ENCODE measurements at regions not wholly inside any gene's neighbourhood (a gene's known extent, or its start where the extent isn't known, plus 50 kb on each side); places are given as distances from the start of the nearest gene placed in this dataset.

GRCh38 chr11:87539596-87539995 lies 501.9 kb downstream of the TMEM135 start:
- CTCF ChIA-PET: no interaction called here

More at GRCh38 chr11:87539596-87539995, 501.9 kb downstream of the TMEM135 start:
- H3K4me3 ChIP-seq (replicated peaks in 1 of 2; ENCODE audit: low read depth in 1 of 2, low read length in 2 of 2): no peak overlapping the region
- ChIA-PET POLR2A (no interaction called here), RAD21 (ENCODE audit: low non-redundant PET in 1 of 2, low total read pairs in 2 of 2, uncharacterized antibody in 2 of 2, unreplicated experiment in 2 of 2) (no interaction called here)
- H3K9me3 ChIP-seq (ENCODE audit: control insufficient read depth in 1 of 2, insufficient read depth in 1 of 2, low read depth in 1 of 2, low read length in 2 of 2): peaks cover 0 to 5% of the 10 kb centered on the region in 2 experiments; a peak in 1 of 4 replicates
- BruUV-seq (replicated peaks): no TSS peak
- H2AFZ ChIP-seq (ENCODE audit: low read depth, low read length, poor library complexity, severe bottlenecking): no peak overlapping the region
- no peak overlapping the region for H3K27ac ChIP-seq (ENCODE audit: low read depth, low read length)
- no peaks in the 10 kb centered on the region for H3K9me2 ChIP-seq (ENCODE audit: insufficient read depth)
- H3K79me2 ChIP-seq (ENCODE audit: insufficient read depth, low read length): no peaks in the 10 kb centered on the region
- intact Hi-C loops (cut with micrococcal nuclease): no loop called here
- no peaks in the 10 kb centered on the region for H3K4me1 ChIP-seq (ENCODE audit: control insufficient read depth in 1 of 2, insufficient read depth in 2 of 2, low read length in 2 of 2)
- no peak for ATAC-seq
- H3K9ac ChIP-seq (ENCODE audit: low read length): no peak overlapping the region
- H3K36me3 ChIP-seq (ENCODE audit: control insufficient read depth in 1 of 2, insufficient read depth in 2 of 2, low read length in 2 of 2): no peaks in the 10 kb centered on the region
- TF ChIP-seq SRF (IDR thresholded peaks at IDR 0.05; ENCODE audit: low read depth) (no peak), ATF3 (IDR thresholded peaks at IDR 0.05) (no peak), ELF1 (IDR thresholded peaks at IDR 0.05; ENCODE audit: borderline replicate concordance, low read depth) (no peak), YY1 (IDR thresholded peaks at IDR 0.05; ENCODE audit: extremely low read depth, insufficient replicate concordance, low read depth, low read length) (no peak), REST (IDR thresholded peaks at IDR 0.05; ENCODE audit: low read depth) (no peak), JUND (IDR thresholded peaks at IDR 0.05) (no peak), CEBPB (IDR thresholded peaks at IDR 0.05; ENCODE audit: low read depth) (no peak), SP1 (IDR thresholded peaks at IDR 0.05; ENCODE audit: low read depth) (no peak), EGR1 (IDR thresholded peaks at IDR 0.05; ENCODE audit: low read depth) (no peak), TCF7L2 (IDR thresholded peaks at IDR 0.05; ENCODE audit: borderline replicate concordance, extremely low read depth, insufficient read depth, insufficient read length) (no peak), SIN3A (IDR thresholded peaks at IDR 0.05; ENCODE audit: low read depth) (no peak), POLR2A (IDR thresholded peaks at IDR 0.05; ENCODE audit: borderline replicate concordance, extremely low read depth, insufficient read depth, insufficient read length) (no peak), ZNF274 (IDR thresholded peaks at IDR 0.05; ENCODE audit: low read depth, low read length) (no peak), EZH2phosphoT487 (IDR thresholded peaks at IDR 0.05; ENCODE audit: borderline replicate concordance) (no peak), ZFX (IDR thresholded peaks at IDR 0.05) (no peak), FOSL1 (IDR thresholded peaks at IDR 0.05; ENCODE audit: low read depth) (no peak), CBX3 (IDR thresholded peaks at IDR 0.05; ENCODE audit: low read depth) (no peak), ZBTB33 (IDR thresholded peaks at IDR 0.05; ENCODE audit: extremely low read depth, insufficient replicate concordance, low read length) (no peak)
- TF ChIP-seq, protein P1, sequence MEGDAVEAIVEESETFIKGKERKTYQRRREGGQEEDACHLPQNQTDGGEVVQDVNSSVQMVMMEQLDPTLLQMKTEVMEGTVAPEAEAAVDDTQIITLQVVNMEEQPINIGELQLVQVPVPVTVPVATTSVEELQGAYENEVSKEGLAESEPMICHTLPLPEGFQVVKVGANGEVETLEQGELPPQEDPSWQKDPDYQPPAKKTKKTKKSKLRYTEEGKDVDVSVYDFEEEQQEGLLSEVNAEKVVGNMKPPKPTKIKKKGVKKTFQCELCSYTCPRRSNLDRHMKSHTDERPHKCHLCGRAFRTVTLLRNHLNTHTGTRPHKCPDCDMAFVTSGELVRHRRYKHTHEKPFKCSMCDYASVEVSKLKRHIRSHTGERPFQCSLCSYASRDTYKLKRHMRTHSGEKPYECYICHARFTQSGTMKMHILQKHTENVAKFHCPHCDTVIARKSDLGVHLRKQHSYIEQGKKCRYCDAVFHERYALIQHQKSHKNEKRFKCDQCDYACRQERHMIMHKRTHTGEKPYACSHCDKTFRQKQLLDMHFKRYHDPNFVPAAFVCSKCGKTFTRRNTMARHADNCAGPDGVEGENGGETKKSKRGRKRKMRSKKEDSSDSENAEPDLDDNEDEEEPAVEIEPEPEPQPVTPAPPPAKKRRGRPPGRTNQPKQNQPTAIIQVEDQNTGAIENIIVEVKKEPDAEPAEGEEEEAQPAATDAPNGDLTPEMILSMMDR (IDR thresholded peaks at IDR 0.05 in 2 of 3, conservative IDR thresholded peaks at IDR 0.05 in 1 of 3; ENCODE audit: borderline replicate concordance in 1 of 3, insufficient read depth in 1 of 3, low read depth in 2 of 3, low read length in 2 of 3): no peak
- no peaks in the 10 kb centered on the region for H4K20me1 ChIP-seq (ENCODE audit: insufficient read depth)
- no peak overlapping the region for H3K4me2 ChIP-seq (ENCODE audit: low read length)
- no peak for DNase-seq (ENCODE audit: low read depth, low spot score)
- H3K27me3 ChIP-seq (ENCODE audit: insufficient read depth, low read length): peaks cover 8% of the 10 kb centered on the region; the same call in 1 of the 2 replicates

Data from HCT116 (cell line).